ENCODE measurements at regions not wholly inside any gene's neighbourhood (a gene's known extent, or its start where the extent isn't known, plus 50 kb on each side); places are given as distances from the start of the nearest gene placed in this dataset.
"Not testable (repeated sequence)": the region's sequence is repeated elsewhere in the genome, so short reads cannot be mapped to it uniquely, and the experiment has no call there.

DNA sequence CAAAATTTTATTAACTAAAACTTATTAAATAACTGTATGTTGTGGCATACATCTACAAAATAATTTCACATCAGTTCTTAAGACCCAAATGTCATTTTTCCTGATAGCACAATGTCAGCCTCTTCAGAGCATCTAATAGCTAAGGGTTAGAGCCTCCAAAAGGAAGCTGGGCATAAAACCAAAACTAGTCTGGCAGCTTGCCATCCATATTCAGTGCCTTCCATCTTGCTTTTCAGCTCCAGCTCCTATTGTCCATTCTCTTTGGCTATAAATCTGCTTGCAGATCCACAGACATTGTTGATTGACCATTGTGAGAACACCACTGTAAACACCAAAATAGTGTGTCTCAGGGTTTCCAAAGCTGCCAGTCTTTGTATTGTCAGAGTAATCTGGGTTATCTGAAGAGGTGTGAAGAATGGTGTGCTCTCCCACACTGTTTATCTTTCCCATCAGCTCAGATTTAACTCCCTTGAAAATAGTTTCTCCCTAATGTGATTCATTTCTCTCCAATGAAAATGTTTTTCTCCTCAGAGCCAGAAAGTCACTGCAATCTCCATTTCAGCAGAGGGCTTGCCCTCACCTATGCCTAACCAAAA is 154.8 kb upstream of the KCNQ5 start:
- H3K4me3 ChIP-seq (ENCODE audit: low read length) = no peak overlapping the region
- TF ChIP-seq, protein P1, sequence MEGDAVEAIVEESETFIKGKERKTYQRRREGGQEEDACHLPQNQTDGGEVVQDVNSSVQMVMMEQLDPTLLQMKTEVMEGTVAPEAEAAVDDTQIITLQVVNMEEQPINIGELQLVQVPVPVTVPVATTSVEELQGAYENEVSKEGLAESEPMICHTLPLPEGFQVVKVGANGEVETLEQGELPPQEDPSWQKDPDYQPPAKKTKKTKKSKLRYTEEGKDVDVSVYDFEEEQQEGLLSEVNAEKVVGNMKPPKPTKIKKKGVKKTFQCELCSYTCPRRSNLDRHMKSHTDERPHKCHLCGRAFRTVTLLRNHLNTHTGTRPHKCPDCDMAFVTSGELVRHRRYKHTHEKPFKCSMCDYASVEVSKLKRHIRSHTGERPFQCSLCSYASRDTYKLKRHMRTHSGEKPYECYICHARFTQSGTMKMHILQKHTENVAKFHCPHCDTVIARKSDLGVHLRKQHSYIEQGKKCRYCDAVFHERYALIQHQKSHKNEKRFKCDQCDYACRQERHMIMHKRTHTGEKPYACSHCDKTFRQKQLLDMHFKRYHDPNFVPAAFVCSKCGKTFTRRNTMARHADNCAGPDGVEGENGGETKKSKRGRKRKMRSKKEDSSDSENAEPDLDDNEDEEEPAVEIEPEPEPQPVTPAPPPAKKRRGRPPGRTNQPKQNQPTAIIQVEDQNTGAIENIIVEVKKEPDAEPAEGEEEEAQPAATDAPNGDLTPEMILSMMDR (IDR thresholded peaks at IDR 0.05; ENCODE audit: insufficient read depth, low read depth, low read length, missing control alignments) = no peak
- no peak for DNase-seq (ENCODE audit: low read depth)

DNA sequence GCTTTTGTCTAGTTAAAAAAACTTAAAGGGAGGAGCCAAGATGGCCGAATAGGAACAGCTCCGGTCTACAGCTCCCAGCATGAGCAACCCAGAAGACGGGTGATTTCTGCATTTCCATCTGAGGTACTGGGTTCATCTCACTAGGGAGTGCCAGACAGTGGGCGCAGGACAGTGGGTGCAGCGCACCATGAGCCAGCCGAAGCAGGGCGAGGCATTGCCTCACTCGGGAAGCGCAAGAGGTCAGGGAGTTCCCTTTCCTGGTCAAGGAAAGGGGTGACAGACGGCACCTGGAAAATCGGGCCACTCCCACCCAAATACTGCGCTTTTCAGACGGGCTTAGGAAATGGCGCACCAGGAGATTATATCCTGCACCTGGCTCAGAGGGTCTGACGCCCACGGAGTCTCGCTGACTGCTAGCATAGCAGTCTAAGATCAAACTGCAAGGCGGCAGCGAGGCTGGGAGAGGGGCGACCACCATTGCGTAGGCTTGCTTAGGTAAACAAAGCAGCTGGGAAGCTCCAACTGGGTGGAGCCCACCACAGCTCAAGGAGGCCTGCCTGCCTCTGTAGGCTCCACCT is 152.4 kb upstream of the KCNQ5 start:
- DNase-seq (ENCODE audit: low read depth); H3K4me3 ChIP-seq (ENCODE audit: low read length): not testable (repeated sequence)

DNA sequence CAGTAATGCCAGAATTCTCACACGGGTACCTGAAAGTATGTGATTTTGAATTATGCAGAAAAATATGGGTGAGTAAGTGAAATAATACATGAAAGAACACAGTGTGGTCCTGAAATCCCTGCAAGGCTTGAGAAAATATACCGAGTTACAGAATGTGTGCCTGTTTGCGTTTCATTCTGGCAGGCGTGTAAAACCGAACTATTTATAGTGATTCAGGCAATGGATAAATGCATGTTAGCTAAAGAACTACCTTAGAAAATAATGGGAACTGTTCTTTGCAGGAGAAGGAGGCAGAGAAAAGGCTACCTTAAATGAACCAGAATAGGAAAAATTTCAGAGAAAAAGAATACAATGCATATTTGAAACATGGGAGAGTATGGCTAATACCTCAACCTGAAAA is 145.8 kb upstream of the KCNQ5 start:
- no peak overlapping the region for H3K4me3 ChIP-seq (ENCODE audit: low read length)
- TF ChIP-seq, protein P1 (IDR thresholded peaks at IDR 0.05; ENCODE audit: insufficient read depth, low read depth, low read length, missing control alignments) = no peak
- DNase-seq (ENCODE audit: low read depth) = no peak

DNA sequence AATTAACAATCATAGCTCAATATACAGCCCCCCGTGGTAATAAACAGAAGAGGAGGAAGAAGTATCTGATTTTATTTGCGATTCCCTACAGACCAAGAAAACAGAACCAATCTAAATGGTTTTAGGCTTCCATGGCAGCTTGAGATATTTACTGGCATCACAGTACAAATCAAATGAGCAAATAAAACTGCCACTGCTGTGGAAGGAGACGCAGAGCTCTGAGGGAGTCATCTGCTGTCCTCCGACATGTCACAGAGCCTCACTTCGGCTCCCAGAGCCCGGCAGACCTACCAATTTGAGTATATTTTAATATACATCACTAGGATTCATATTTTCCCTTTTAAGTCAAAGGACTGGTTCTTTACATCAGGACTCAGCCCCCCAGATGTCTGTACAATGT is 145.2 kb upstream of the KCNQ5 start:
- TF ChIP-seq, protein P1 (IDR thresholded peaks at IDR 0.05; ENCODE audit: insufficient read depth, low read depth, low read length, missing control alignments) = no peak
- DNase-seq (ENCODE audit: low read depth) = no peak
- H3K4me3 ChIP-seq (ENCODE audit: low read length) = no peak overlapping the region

DNA sequence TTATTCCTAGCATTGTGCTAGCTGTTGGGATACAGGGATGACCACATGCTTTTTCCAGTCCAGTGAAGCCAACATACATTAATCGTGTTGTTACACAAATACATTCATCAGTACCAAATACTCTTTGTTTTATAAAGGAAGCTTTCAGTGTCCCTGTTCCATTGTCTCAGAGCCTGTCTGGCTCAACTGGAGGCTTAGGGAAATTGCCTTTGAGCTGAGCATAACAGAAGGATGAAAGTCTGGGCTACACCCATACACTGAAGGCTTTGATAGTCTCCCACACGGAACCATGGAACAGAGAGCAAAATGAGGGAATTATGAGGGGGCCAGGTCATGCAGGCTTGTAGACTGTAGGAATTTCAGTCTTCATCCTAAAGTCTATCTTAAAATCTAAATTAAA is 126.4 kb upstream of the KCNQ5 start:
- no peak overlapping the region for H3K4me3 ChIP-seq (ENCODE audit: low read length)
- DNase-seq (ENCODE audit: low read depth) = no peak
- TF ChIP-seq, protein P1 (IDR thresholded peaks at IDR 0.05; ENCODE audit: insufficient read depth, low read depth, low read length, missing control alignments) = no peak

DNA sequence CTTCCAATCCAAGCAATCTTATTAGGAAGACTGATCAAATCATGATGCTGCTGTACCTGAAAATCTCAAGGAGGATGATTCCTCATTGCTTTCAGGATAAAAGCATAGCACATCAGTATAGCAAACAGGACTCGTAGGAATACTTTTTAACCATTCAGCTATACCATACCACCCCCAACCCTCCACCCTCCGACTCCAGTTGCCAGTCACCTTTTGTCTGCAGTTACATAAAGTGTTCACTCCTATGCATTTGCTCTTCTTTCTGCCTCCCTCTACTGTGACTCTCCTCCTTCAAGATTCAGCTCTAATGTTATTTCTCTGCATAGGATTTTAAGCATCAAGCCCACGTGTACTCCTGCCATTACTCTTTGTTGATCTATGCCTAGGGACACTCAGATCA is 124.7 kb upstream of the KCNQ5 start:
- no peak overlapping the region for H3K4me3 ChIP-seq (ENCODE audit: low read length)
- TF ChIP-seq, protein P1 (IDR thresholded peaks at IDR 0.05; ENCODE audit: insufficient read depth, low read depth, low read length, missing control alignments) = no peak
- no peak for DNase-seq (ENCODE audit: low read depth)

DNA sequence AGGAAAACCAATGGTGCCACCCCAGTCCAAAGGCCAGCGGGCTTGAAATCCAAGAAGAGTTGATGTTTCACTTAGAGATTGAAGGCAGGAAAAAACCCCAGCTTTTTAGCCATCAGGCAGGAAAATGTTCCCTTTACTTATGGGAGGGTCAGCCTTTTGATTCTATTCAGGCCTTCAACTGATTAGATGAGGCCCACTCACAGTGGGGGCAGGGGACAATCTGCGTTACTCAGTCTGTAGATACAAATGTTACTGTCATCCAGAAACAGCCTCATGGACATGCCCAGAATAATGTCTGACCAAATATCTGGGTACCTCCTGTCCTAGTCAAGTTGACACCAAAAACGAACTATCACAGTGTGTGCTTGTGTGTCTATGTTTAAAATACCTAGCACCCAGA is 121.2 kb upstream of the KCNQ5 start:
- no peak for DNase-seq (ENCODE audit: low read depth)
- TF ChIP-seq, protein P1 (IDR thresholded peaks at IDR 0.05; ENCODE audit: insufficient read depth, low read depth, low read length, missing control alignments) = no peak

More for the DNA sequence above, 121.2 kb upstream of the KCNQ5 start:
- no peak overlapping the region for H3K4me3 ChIP-seq (ENCODE audit: low read length)
